Nephron progenitor cell (in vitro differentiated cells): ENCODE measurements at regions not wholly inside any gene's neighbourhood (a gene's known extent, or its start where the extent isn't known, plus 50 kb on each side); places are given as distances from the start of the nearest gene placed in this dataset.

Source experiments
- DNase-seq: peaks from one replicate; pipeline ENCODE4 v3.0.0; 2021
- H3K27ac Mint-ChIP-seq: 2 replicates; pipeline ENCODE4 v1.8.0; 2021; ENCODE audit warnings: mild to moderate bottlenecking, moderate library complexity, mixed read lengths
- H3K27me3 Mint-ChIP-seq: 2 replicates; pipeline ENCODE4 v1.8.0; 2021; ENCODE audit warnings: mild to moderate bottlenecking, low read depth, mixed read lengths; ENCODE audit not compliant: poor library complexity
- H3K36me3 Mint-ChIP-seq: 2 replicates; pipeline ENCODE4 v1.8.0; 2021; ENCODE audit warnings: low read depth, mixed read lengths
- H3K4me1 Mint-ChIP-seq: 2 replicates; pipeline ENCODE4 v1.8.0; 2021; ENCODE audit warnings: mixed read lengths
- H3K4me3 Mint-ChIP-seq: 2 replicates; pipeline ENCODE4 v1.8.0; 2021; ENCODE audit warnings: mild to moderate bottlenecking, moderate library complexity, mixed read lengths
- H3K9me3 Mint-ChIP-seq: 2 replicates; pipeline ENCODE4 v1.8.0; 2021; ENCODE audit warnings: mild to moderate bottlenecking, moderate library complexity, mixed read lengths
- CTCF ChIP-seq: fragments of 200-600 bp; sonication (generic); IDR thresholded peaks from 2 replicates; pipeline ENCODE4 v1.5.0; 2021; ENCODE audit warnings: antibody characterized with exemption

GRCh38 chr5:5721881-5722280 is 299.4 kb downstream of the ICE1 start:
- no peak overlapping the region for H3K27ac Mint-ChIP-seq
- no peak overlapping the region for H3K4me3 Mint-ChIP-seq
- H3K27me3 Mint-ChIP-seq = peaks cover 8% of the 10 kb centered on the region
- peaks cover 14% of the 10 kb centered on the region for H3K9me3 Mint-ChIP-seq
- no peak for DNase-seq
- TF ChIP-seq CTCF = no peak
- H3K36me3 Mint-ChIP-seq = no peaks in the 10 kb centered on the region
- H3K4me1 Mint-ChIP-seq = peaks cover 9% of the 10 kb centered on the region

GRCh38 chr5:5719292-5719691 is 296.8 kb downstream of the ICE1 start:
- TF ChIP-seq CTCF = no peak
- DNase-seq = no peak
- no peaks in the 10 kb centered on the region for H3K36me3 Mint-ChIP-seq
- H3K4me3 Mint-ChIP-seq = no peak overlapping the region
- peaks cover 12% of the 10 kb centered on the region for H3K9me3 Mint-ChIP-seq
- no peak overlapping the region for H3K27ac Mint-ChIP-seq
- peaks cover 3% of the 10 kb centered on the region for H3K27me3 Mint-ChIP-seq
- H3K4me1 Mint-ChIP-seq = no peaks in the 10 kb centered on the region

DNA sequence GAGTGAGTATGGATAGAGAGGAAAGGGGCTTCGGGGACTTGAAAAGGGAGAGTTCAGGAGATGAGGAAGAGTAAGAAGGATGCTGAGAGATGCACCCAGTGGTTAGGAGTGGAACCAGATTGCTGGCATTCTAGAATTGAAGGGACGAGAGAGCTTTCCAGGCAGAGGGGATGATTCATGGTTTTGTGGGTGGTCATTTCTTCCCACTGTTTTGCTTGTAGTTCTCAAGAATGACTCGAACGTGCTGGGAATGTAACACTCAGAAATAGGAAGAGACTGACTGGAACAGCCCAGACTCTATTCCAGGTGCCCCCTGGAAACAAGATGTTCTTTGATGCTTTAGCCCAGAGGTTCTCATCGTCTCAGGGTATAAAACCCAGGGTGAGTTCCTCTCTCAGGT is 294.2 kb downstream of the ICE1 start:
- Mint-ChIP-seq H3K27me3 (peaks cover 3% of the 10 kb centered on the region), H3K36me3 (no peaks in the 10 kb centered on the region), H3K4me3 (no peak overlapping the region), H3K9me3 (no peaks in the 10 kb centered on the region), H3K4me1 (no peaks in the 10 kb centered on the region), H3K27ac (peak overlapping the region; percentile 41)
- no peak for TF ChIP-seq CTCF
- no peak for DNase-seq

DNA sequence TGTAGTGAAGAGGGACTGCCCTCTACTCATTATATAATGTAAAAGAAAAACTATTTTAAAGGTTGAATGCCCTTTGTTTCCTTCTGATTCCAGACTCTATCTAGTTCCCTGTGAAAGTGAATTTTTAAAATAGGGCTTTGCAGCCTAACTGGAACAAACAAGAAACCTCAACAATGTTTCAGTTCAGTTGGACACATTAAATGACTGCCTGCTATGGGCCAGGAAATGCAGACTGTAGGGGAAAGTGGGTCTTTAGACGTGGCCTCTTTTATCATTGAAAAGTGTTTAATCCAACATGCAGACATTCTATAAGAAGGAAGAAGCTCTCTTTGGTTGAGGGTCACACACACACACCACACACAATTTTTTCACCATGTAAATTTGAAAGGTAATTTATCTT is 289.1 kb downstream of the ICE1 start:
- no peak for TF ChIP-seq CTCF
- Mint-ChIP-seq H3K27ac (peak overlapping the region; percentile 57), H3K9me3 (peaks cover 18% of the 10 kb centered on the region)

DNA sequence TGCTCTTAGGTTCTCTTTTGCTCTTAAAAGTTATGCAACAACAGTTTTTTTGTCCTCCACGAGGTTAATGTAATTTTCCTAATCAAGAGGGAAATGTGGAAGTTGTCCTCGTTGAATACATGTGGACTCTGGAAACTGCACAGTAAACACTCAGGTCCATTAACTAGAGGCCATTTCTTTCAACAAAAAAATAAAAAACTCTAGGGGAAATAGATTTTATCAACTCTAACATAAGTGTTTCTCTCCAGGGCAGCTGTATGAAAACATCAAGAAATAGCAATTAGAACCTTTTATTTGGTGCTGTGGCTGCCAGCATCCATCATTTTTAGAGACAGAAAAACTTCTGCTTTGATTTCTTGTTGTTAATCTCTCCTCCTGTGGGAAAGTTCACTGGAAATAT is 288.6 kb downstream of the ICE1 start:
- Mint-ChIP-seq H3K4me1 (no peaks in the 10 kb centered on the region), H3K4me3 (no peak overlapping the region), H3K9me3 (peaks cover 18% of the 10 kb centered on the region), H3K27ac (no peak overlapping the region), H3K27me3 (peaks cover 9% of the 10 kb centered on the region), H3K36me3 (no peaks in the 10 kb centered on the region)
- DNase-seq = no peak
- no peak for TF ChIP-seq CTCF

More for the DNA sequence above, 289.1 kb downstream of the ICE1 start:
- H3K27me3 Mint-ChIP-seq = peaks cover 10% of the 10 kb centered on the region
- no peak overlapping the region for H3K4me3 Mint-ChIP-seq
- DNase-seq = no peak
- no peaks in the 10 kb centered on the region for H3K36me3 Mint-ChIP-seq
- no peaks in the 10 kb centered on the region for H3K4me1 Mint-ChIP-seq

DNA sequence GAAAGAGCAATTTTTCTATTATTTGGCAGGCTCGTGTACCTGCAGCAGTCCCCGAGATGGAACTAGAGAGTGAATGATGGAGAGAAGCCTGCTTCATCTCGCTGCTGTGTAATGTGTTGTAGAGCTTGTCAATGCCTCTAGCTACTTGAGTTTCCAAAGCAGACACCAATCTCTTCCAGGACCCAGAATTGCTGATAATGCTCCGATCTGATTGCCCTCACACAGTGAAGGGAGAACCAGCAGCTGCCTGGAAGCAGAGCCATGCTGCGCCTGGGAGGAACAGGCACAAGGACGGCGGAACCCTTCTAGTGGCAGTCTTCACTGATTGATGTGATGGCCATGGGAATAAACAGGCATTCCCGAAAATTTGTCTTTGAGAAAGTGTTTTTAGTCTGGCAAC is 288.0 kb downstream of the ICE1 start:
- H3K27me3 Mint-ChIP-seq = peaks cover 9% of the 10 kb centered on the region
- H3K36me3 Mint-ChIP-seq = no peaks in the 10 kb centered on the region
- no peak for TF ChIP-seq CTCF
- no peak for DNase-seq
- H3K4me3 Mint-ChIP-seq = no peak overlapping the region
- peaks cover under 1% of the 10 kb centered on the region for H3K4me1 Mint-ChIP-seq
- peaks cover 18% of the 10 kb centered on the region for H3K9me3 Mint-ChIP-seq
- H3K27ac Mint-ChIP-seq = no peak overlapping the region
